GM10266 (cell line): ENCODE measurements at regions not wholly inside any gene's neighbourhood (a gene's known extent, or its start where the extent isn't known, plus 50 kb on each side); places are given as distances from the start of the nearest gene placed in this dataset.

Source experiments
- DNase-seq: peaks from one replicate; pipeline ENCODE4 v3.0.0; 2012; ENCODE audit errors: extremely low spot score
- TF ChIP-seq, protein P1 (sequence below): IDR thresholded peaks from 2 replicates; pipeline ENCODE4 v1.5.1; 2012; ENCODE audit warnings: mild to moderate bottlenecking, low read depth; ENCODE audit not compliant: control insufficient read depth, insufficient read depth; ENCODE audit errors: missing control alignments

DNA sequence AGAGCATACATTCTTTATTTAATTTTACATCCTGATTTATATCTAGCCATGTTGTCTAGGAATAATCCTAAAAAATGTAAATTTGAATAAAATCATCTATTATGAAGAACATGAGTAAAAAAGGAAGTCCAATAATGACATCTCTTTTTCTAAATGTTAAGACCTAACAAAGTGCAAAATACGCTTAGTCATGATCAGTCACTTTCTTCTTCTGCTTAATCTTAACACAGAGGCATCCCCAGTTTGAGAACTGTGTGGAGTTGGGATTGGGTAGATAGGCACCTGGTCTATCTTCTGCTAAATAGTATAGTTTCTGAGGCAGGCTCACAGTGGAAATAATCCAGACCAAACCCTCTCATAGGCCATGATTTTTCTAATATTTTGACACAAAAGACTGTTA is 311.7 kb upstream of the LRRC7 start:
- TF ChIP-seq, protein P1, sequence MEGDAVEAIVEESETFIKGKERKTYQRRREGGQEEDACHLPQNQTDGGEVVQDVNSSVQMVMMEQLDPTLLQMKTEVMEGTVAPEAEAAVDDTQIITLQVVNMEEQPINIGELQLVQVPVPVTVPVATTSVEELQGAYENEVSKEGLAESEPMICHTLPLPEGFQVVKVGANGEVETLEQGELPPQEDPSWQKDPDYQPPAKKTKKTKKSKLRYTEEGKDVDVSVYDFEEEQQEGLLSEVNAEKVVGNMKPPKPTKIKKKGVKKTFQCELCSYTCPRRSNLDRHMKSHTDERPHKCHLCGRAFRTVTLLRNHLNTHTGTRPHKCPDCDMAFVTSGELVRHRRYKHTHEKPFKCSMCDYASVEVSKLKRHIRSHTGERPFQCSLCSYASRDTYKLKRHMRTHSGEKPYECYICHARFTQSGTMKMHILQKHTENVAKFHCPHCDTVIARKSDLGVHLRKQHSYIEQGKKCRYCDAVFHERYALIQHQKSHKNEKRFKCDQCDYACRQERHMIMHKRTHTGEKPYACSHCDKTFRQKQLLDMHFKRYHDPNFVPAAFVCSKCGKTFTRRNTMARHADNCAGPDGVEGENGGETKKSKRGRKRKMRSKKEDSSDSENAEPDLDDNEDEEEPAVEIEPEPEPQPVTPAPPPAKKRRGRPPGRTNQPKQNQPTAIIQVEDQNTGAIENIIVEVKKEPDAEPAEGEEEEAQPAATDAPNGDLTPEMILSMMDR = no peak
- DNase-seq = no peak

DNA sequence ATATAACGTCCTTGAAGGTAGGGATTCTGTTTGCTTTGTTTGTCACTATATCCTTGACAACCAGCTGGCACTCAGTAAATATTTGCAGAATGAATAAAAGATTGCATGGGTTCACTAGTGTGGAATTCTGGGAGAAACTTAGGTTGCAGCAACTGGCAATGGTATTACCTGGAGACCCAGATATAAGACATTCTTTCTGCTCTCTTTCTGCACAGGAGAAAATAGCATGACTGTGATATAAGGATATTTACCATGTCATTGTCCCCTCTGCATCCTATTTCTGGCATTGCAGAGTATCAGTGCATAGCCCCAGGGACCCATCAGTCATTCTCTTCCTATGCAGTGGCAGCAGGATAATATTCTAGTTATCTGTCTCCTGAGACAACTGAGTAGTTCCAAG is 308.9 kb upstream of the LRRC7 start:
- DNase-seq = no peak
- TF ChIP-seq, protein P1 = no peak

DNA sequence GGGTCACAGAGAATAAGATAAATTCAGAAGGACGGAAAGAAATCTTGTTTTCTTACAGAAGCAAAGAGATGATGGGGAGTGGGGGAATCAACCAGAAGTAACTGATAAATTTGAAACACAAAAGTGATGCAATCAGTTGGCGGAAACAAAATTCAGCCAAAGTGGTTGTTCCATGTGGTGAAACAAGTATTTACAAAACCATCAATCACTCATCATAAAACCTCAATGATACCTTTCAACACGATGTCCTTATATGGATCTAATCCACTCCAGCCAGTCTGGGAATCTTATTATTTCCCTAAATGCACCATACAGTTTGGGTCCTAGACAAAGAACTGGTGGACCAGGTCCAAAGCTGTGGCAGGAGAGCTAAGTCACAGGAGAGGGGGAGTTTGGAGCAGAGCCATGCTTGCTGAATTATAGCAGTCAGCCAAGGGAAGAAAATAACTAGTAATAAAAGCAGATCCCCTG is 303.8 kb upstream of the LRRC7 start:
- TF ChIP-seq, protein P1 = no peak
- DNase-seq = no peak

DNA sequence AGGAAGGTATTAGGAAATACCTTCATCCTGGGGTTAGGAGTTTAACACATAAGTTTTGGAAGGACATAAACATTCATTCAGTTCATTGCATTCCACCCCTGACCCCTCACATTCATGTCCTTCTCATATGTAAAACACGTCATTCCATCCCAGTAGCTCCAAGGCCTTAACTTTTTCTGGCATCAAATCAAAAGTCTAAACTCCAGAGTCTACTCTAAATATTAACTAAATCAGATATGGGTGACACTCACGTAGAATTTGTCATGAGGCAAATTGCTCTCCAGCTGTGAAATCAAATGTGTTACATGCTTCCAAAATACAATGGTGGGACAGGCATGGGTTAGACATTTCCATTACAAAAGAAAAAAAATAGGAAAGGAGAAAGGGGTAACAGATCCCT is 298.2 kb upstream of the LRRC7 start:
- TF ChIP-seq, protein P1 = no peak
- no peak for DNase-seq

DNA sequence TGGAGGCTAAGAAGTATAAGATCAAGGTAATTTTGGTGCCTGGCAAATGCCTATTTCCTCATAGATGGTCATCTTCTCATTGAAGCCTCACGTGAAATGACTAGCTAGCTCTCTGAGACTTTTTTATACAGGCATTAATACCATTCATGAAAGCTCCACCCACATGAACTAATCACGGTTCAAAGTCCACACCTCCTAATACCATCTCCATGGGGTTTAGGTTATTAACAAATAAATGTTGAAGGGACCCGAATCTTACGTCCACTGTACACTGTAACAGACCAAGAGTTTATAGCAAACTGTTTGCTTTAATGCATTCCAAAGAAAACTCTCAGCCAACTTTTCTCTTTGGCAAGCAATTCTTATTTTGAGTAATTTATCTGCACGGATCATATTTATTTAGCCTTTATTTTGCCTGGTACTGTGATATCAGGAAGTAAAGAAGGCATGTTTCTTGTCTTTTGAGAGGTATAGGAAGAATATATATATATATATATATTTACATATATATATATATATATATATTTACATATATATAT is 296.1 kb upstream of the LRRC7 start:
- DNase-seq = no peak
- TF ChIP-seq, protein P1 = no peak

DNA sequence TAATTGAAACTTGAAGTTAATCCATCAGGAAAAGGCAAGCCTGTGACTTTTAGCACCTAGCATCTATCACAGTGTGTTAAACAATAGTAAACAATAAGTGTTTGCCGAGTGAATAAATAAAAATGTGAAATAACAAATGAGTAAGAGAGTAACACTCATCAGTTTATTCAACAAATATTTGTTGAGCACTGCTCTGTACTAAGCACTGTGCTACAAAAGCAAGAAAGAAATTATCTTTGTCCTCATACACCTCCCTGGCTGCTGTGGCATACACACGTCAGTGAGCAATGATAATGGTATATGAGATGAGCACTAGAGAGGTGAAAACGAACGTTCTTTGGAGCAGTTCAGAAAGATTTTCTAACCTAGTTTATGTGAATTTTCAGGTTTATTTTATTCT is 295.0 kb upstream of the LRRC7 start:
- DNase-seq = no peak
- TF ChIP-seq, protein P1 = no peak

DNA sequence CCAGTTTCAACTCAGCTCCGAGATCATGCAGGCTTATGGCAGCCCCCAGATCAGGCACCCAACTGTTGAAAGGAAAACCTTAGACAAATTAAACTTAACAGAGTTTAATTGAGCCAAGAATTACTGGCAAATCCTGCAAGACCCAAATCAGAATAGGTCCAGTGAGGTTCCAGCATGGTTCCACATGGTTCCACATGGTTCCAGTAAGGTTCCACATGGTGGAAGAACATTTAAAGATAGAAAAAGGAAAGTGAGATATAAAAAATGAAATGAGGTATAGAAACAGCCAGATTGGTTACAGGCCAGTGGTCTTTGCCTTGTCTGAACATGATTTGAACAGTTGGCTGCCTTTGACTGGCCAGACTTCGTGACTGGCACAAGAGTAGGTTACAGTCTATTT is 288.8 kb upstream of the LRRC7 start:
- TF ChIP-seq, protein P1 = no peak
- DNase-seq = no peak
